ENCODE measurements at regions not wholly inside any gene's neighbourhood (a gene's known extent, or its start where the extent isn't known, plus 50 kb on each side); places are given as distances from the start of the nearest gene placed in this dataset.
"Not testable (repeated sequence)": the region's sequence is repeated elsewhere in the genome, so short reads cannot be mapped to it uniquely, and the experiment has no call there.

DNA sequence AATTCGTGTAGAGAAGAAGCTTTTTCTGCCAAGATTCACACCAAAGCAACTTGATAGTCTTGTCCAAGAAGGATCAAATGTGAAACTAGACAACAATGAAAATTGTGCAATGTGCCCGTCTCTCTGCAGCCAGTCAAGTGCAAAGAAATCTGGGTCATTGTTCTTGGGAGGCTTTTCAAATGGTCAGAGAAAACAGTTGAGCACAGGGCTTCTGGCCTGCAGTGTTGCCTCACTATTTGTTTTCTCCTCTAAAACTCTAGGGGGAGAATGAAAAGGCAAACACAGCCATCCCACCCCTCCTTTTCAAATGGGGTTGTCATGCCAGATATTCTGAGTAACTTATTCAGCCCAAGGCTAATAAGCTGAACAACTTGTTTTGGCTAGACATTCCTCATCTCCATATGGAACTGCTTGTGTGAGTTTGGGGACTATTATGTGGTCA, 417.6 kb upstream of the CDIN1 start:
- peak; percentile 57 for DNase-seq (ENCODE audit: low read depth)
- H3K4me3 ChIP-seq (ENCODE audit: low read depth, low read length) = no peak overlapping the region
- TF ChIP-seq, protein P1, sequence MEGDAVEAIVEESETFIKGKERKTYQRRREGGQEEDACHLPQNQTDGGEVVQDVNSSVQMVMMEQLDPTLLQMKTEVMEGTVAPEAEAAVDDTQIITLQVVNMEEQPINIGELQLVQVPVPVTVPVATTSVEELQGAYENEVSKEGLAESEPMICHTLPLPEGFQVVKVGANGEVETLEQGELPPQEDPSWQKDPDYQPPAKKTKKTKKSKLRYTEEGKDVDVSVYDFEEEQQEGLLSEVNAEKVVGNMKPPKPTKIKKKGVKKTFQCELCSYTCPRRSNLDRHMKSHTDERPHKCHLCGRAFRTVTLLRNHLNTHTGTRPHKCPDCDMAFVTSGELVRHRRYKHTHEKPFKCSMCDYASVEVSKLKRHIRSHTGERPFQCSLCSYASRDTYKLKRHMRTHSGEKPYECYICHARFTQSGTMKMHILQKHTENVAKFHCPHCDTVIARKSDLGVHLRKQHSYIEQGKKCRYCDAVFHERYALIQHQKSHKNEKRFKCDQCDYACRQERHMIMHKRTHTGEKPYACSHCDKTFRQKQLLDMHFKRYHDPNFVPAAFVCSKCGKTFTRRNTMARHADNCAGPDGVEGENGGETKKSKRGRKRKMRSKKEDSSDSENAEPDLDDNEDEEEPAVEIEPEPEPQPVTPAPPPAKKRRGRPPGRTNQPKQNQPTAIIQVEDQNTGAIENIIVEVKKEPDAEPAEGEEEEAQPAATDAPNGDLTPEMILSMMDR (conservative IDR thresholded peaks at IDR 0.05; ENCODE audit: low read depth, low read length) = no peak

DNA sequence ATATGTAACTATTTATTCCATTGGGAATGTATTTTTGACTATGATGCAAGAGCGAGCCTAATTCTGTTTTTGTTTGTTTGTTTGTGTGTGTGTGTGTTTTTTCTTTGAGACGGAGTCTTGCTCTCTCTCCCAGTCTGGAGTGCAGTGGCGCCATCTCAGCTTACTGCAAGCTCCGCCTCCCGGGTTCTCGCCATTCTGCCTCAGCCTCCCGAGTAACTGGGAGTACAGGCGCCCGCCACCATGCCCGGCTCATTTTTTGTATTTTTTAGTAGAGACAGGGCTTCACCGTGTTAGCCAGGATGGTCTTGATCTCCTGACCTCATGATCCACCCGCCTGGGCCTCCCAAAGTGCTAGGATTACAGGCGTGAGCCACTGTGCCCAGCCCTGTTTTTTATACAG, 415.4 kb upstream of the CDIN1 start:
- H3K4me3 ChIP-seq (ENCODE audit: low read depth, low read length); DNase-seq (ENCODE audit: low read depth): not testable (repeated sequence)

DNA sequence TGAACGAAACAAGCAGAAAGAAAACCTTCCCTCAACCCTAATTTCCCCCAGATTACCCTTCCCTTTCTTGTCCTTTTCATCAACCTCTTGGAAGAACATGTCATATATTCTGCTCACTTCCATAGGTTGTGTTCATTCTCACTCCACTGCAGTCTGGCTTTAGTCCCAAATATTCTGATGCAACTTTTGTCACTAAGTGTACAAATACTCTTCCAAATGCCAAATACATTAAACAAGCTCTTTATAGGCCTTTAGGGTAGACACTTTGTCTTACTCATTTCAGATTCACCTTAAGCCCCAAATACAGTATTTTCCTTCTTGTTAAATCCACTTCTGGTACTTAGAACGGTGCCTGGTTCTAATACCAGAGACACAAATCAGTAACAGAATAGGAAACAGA, 406.5 kb upstream of the CDIN1 start:
- no peak for DNase-seq (ENCODE audit: low read depth)
- no peak overlapping the region for H3K4me3 ChIP-seq (ENCODE audit: low read depth, low read length)
- TF ChIP-seq, protein P1 (conservative IDR thresholded peaks at IDR 0.05; ENCODE audit: low read depth, low read length) = no peak

DNA sequence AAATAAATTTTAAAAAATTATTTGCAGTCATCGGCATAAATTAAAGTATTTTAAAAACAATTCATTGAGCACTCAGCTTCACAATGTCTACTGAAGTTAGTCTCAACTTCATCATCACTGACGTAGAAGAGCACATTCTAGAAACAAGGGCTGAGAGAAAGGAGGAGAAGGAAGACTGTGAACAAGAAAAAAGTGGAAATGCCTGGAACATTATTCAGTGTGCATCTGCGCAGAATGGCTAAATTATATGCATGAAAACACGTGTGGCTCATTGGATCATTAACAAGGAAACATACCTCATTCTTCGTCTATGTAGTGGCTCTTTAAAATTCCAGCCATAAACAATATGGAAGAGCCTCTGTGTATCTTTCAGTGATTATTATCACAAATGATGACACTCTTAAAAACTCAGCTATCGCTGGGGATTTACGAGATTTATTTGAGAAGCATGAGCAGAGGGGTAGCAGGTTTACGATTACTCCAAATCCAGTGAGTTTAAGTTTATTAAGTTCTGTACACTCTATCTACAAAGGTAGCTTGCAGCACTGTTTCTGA, 404.2 kb upstream of the CDIN1 start:
- no peak for DNase-seq (ENCODE audit: low read depth)
- TF ChIP-seq, protein P1 (conservative IDR thresholded peaks at IDR 0.05; ENCODE audit: low read depth, low read length) = no peak
- no peak overlapping the region for H3K4me3 ChIP-seq (ENCODE audit: low read depth, low read length)

DNA sequence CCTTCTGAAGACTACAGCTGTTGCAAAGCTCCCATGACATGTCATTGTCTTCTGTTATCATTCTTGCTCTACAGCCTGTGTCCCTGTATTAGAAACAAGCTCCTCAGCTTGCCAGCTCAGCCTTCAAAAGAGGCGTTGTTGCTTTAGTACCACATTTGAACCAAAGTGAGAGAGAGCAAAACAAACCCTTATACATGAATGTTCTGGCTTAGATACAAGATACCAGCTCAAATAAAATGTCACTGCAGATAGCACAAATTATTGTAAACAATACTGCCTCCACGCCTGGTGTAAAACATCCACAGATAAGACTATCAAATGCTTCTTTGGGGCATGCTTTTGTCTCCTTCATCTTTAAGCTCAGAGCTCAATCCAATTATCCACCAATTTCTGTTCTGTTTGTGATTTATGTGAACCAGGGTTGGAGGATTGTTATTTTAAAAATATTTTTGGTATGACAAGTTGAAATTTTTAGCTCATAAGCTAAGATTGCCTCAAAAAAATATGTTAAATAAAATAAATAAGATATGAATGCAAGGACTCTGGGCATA, 403.6 kb upstream of the CDIN1 start:
- H3K4me3 ChIP-seq (ENCODE audit: low read depth, low read length) = no peak overlapping the region
- no peak for DNase-seq (ENCODE audit: low read depth)
- TF ChIP-seq, protein P1 (conservative IDR thresholded peaks at IDR 0.05; ENCODE audit: low read depth, low read length) = no peak

DNA sequence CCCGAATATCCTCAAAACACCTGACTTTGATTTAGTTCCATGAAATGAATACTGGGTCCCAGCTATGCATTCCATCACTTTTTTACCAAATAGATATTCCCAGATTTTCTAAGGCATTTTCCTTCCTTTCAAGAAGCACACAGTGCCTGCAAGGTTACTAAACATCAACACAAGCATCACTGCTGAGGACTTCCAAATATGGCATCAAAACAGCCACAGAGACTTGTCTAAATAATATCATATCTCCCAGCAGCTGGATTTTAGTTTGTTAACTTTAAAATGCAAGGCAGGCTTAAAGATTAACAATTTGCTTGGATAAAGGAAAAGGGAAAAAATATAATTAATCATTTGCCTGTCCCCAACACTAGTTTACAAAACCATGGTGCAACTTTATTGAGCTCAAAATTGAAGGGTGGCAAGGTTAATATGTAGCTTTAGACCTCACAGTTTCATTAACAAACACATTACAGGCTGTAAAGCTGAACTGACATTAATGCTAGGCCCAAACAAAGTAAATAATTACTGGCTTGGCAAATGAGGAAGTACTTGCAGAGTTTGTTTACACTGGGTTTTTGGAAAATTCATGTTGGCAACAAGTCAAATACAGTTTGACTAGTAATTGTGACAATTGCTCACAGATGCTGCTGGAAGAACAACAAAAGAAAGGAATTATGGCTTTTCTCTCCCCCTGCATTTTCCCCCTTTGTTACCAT, 401.7 kb upstream of the CDIN1 start:
- peak; percentile 56 for DNase-seq (ENCODE audit: low read depth)
- TF ChIP-seq, protein P1 (conservative IDR thresholded peaks at IDR 0.05; ENCODE audit: low read depth, low read length) = no peak
- no peak overlapping the region for H3K4me3 ChIP-seq (ENCODE audit: low read depth, low read length)

DNA sequence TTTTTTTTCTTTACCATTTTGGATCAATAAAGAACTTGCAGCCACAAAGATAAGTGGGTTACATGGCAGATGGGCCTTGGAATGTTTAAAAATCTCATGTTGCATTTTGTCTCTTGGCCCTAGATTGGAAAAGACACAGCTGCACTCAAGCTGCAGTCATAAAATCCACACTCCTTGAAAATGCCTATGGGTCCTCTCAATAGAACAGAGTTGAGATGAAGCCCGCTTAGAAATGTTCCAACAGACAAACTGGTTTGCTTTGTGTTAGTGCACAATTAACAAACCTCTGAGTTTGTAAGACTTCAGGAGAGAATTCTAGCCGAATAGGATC, 401.2 kb upstream of the CDIN1 start:
- H3K4me3 ChIP-seq (ENCODE audit: low read depth, low read length) = no peak overlapping the region
- DNase-seq (ENCODE audit: low read depth) = no peak
- TF ChIP-seq, protein P1 (conservative IDR thresholded peaks at IDR 0.05; ENCODE audit: low read depth, low read length) = no peak

All from epithelial cell of proximal tubule (primary cell).